GM19238 (cell line): ENCODE measurements at regions not wholly inside any gene's neighbourhood (a gene's known extent, or its start where the extent isn't known, plus 50 kb on each side); places are given as distances from the start of the nearest gene placed in this dataset.

Experiments used
- DNase-seq: peaks from one replicate; pipeline ENCODE4 v3.0.0; 2011; ENCODE audit warnings: low spot score; ENCODE audit not compliant: insufficient read length

- no peak for DNase-seq
These were observed 372.8 kb upstream of the KITLG start for GRCh38 chr12:88953029-88953586.

GRCh38 chr12:88952562-88952942 is 372.3 kb upstream of the KITLG start:
- no peak for DNase-seq

- no peak for DNase-seq
These were observed 371.7 kb upstream of the KITLG start for GRCh38 chr12:88951860-88952561.

GRCh38 chr12:88951177-88951576 is 370.9 kb upstream of the KITLG start:
- DNase-seq = no peak

- no peak for DNase-seq
These were observed 367.3 kb upstream of the KITLG start for GRCh38 chr12:88947486-88948043.

GRCh38 chr12:88946372-88946997 is 366.2 kb upstream of the KITLG start:
- no peak for DNase-seq

- no peak for DNase-seq
These were observed 364.9 kb upstream of the KITLG start for GRCh38 chr12:88945051-88945732.

- DNase-seq = no peak
These were observed 364.1 kb upstream of the KITLG start for GRCh38 chr12:88944397-88944796.

GRCh38 chr12:88940854-88941253 is 360.6 kb upstream of the KITLG start:
- DNase-seq = no peak

GRCh38 chr12:88935856-88936255 is 355.6 kb upstream of the KITLG start:
- no peak for DNase-seq

- DNase-seq = no peak
These were observed 354.0 kb upstream of the KITLG start for GRCh38 chr12:88934163-88934747.

- no peak for DNase-seq
These were observed 352.2 kb upstream of the KITLG start for GRCh38 chr12:88932457-88932856.

- no peak for DNase-seq
These were observed 351.3 kb upstream of the KITLG start for GRCh38 chr12:88931598-88931997.

GRCh38 chr12:88925454-88925853 is 345.2 kb upstream of the KITLG start:
- no peak for DNase-seq

GRCh38 chr12:88924162-88924561 is 343.9 kb upstream of the KITLG start:
- no peak for DNase-seq

- no peak for DNase-seq
These were observed 343.4 kb upstream of the KITLG start for GRCh38 chr12:88923631-88924030.

GRCh38 chr12:88922816-88923215 is 342.5 kb upstream of the KITLG start:
- DNase-seq = no peak

- DNase-seq = no peak
These were observed 341.7 kb upstream of the KITLG start for GRCh38 chr12:88921890-88922532.

GRCh38 chr12:88921434-88921833 is 341.2 kb upstream of the KITLG start:
- no peak for DNase-seq

- DNase-seq = no peak
These were observed 337.9 kb upstream of the KITLG start for GRCh38 chr12:88918161-88918560.

GRCh38 chr12:88914967-88915366 is 334.7 kb upstream of the KITLG start:
- no peak for DNase-seq
